Occipital lobe (tissue), 1 donor: ENCODE measurements at regions not wholly inside any gene's neighbourhood (a gene's known extent, or its start where the extent isn't known, plus 50 kb on each side); places are given as distances from the start of the nearest gene placed in this dataset.
A peak's percentile ranks its signal among the peaks of the same experiment; 100 is the strongest.

ENCODE experiments used
- DNase-seq: peaks from one replicate; lab custom pipeline; 2025; lab: John Stamatoyannopoulos, UW

GRCh38 chr11:11011617-11012016 lies 153.8 kb upstream of the ZBED5 start:
- no peak for DNase-seq

- DNase-seq, result no peak
Measured at GRCh38 chr11:11010624-11011127, 152.8 kb upstream of the ZBED5 start.

- no peak for DNase-seq
Measured at GRCh38 chr11:11009179-11009578, 151.3 kb upstream of the ZBED5 start.

GRCh38 chr11:11004069-11004468 lies 146.2 kb upstream of the ZBED5 start:
- no peak for DNase-seq

GRCh38 chr11:11003226-11003625 lies 145.4 kb upstream of the ZBED5 start:
- DNase-seq, result no peak

GRCh38 chr11:11000579-11001283 lies 142.9 kb upstream of the ZBED5 start:
- no peak for DNase-seq

- no peak for DNase-seq
Measured at GRCh38 chr11:10998674-10999073, 140.8 kb upstream of the ZBED5 start.

GRCh38 chr11:10996678-10997077 lies 138.8 kb upstream of the ZBED5 start:
- no peak for DNase-seq

- DNase-seq, result no peak
Measured at GRCh38 chr11:10993640-10994039, 135.8 kb upstream of the ZBED5 start.

GRCh38 chr11:10993186-10993585 lies 135.3 kb upstream of the ZBED5 start:
- DNase-seq, result no peak

GRCh38 chr11:10991393-10991792 lies 133.5 kb upstream of the ZBED5 start:
- no peak for DNase-seq

GRCh38 chr11:10990637-10991193 lies 132.9 kb upstream of the ZBED5 start:
- DNase-seq, result no peak

- DNase-seq, result no peak
Measured at GRCh38 chr11:10990160-10990559, 132.3 kb upstream of the ZBED5 start.

GRCh38 chr11:10986006-10986405 lies 128.2 kb upstream of the ZBED5 start:
- no peak for DNase-seq

- DNase-seq, result no peak
Measured at GRCh38 chr11:10984742-10985141, 126.9 kb upstream of the ZBED5 start.

GRCh38 chr11:10984250-10984649 lies 126.4 kb upstream of the ZBED5 start:
- DNase-seq, result no peak

GRCh38 chr11:10982704-10983510 lies 125.1 kb upstream of the ZBED5 start:
- no peak for DNase-seq

GRCh38 chr11:10979529-10979928 lies 121.7 kb upstream of the ZBED5 start:
- DNase-seq, result no peak

- no peak for DNase-seq
Measured at GRCh38 chr11:10978198-10978597, 120.3 kb upstream of the ZBED5 start.

GRCh38 chr11:10975287-10975721 lies 117.5 kb upstream of the ZBED5 start:
- DNase-seq, result no peak

- peak; percentile 27 for DNase-seq
Measured at GRCh38 chr11:10973416-10973815, 115.6 kb upstream of the ZBED5 start.

- DNase-seq, result no peak
Measured at GRCh38 chr11:10970926-10971325, 113.1 kb upstream of the ZBED5 start.
